H1 (cell line): ENCODE measurements at regions not wholly inside any gene's neighbourhood (a gene's known extent, or its start where the extent isn't known, plus 50 kb on each side); places are given as distances from the start of the nearest gene placed in this dataset.

Experiments
- KDM4A ChIP-seq: IDR thresholded peaks from one replicate; pipeline ENCODE4 v1.7.1; 2012; ENCODE audit warnings: low read depth, mild to moderate bottlenecking, moderate library complexity, low read length, inconsistent platforms; ENCODE audit not compliant: severe bottlenecking
- SIRT6 ChIP-seq: IDR thresholded peaks from one replicate; pipeline ENCODE4 v1.7.1; 2012; ENCODE audit warnings: low read length, inconsistent platforms
- TBP ChIP-seq: IDR thresholded peaks from 2 replicates; pipeline ENCODE4 v1.6.1; 2011; ENCODE audit warnings: low read depth, low read length, improper control_type of control experiment
- TF ChIP-seq, protein P1 (sequence below): IDR thresholded peaks from 2 replicates; pipeline ENCODE4 v1.6.1; 2012; ENCODE audit warnings: inconsistent platforms

DNA sequence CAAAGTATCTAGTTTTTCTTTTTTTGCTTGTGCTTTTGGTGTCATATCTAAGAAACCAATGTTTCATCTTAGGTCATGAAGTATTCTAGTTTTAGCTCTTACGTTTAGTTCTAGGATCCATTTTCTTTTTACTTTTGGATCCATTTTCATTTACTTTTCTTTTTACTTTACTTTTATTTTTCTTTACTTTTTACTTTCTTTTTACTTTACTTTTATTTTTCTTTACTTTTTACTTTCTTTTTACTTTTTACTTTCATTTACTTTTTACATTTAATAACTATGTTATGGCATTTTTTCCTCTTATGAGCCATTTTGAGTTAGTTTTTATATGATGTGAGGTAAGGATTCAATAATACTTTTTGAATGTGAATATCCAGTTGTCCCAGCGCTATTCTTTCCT is 213.4 kb downstream of the ZFP36L2 start (continued):
- TF ChIP-seq, protein P1, sequence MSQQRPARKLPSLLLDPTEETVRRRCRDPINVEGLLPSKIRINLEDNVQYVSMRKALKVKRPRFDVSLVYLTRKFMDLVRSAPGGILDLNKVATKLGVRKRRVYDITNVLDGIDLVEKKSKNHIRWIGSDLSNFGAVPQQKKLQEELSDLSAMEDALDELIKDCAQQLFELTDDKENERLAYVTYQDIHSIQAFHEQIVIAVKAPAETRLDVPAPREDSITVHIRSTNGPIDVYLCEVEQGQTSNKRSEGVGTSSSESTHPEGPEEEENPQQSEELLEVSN, result no peak
- no peak for TF ChIP-seq KDM4A
- no peak for TF ChIP-seq TBP
- no peak for TF ChIP-seq SIRT6
